Naive thymus-derived CD4-positive, alpha-beta T cell (primary cell): ENCODE measurements at regions not wholly inside any gene's neighbourhood (a gene's known extent, or its start where the extent isn't known, plus 50 kb on each side); places are given as distances from the start of the nearest gene placed in this dataset.

Experiments
- ATAC-seq: fragments of 150-1000 bp; cut with Tn5 transposase; 2 replicates; pipeline ENCODE4 v1.10.0; 2021; ENCODE audit warnings: mild to moderate bottlenecking, moderate library complexity
- CTCF ChIA-PET: fragments of 350-600 bp; sonication (Branson Sonifier 250); formaldehyde crosslinking; loops from one replicate; lab custom pipeline; 2021; ENCODE audit warnings: antibody characterized with exemption; lab: Charles Lee
- POLR2A ChIA-PET: fragments of 350-600 bp; sonication (Branson Sonifier 250); formaldehyde crosslinking; loops from one replicate; lab custom pipeline; 2021; ENCODE audit warnings: antibody characterized with exemption, inconsistent platforms; lab: Charles Lee
- DNase-seq, 9 donors: peaks; one replicate each; pipeline versions ENCODE4 v3.0.0 to v3.0.0-alpha.2; 2020 to 2022; ENCODE audit warnings: mixed read lengths in 1 of 9
- H3K27ac ChIP-seq: one replicate; pipeline ENCODE4 v1.7.0; 2013; ENCODE audit warnings: mild to moderate bottlenecking, low read depth, low read length, moderate library complexity
- H3K27me3 ChIP-seq, 2 donors: one replicate each; pipeline ENCODE4 v1.7.0; 2013; ENCODE audit warnings: low read length in 2 of 2, mild to moderate bottlenecking in 2 of 2, moderate library complexity in 2 of 2; ENCODE audit not compliant: control insufficient read depth in 2 of 2, insufficient read depth in 2 of 2
- H3K36me3 ChIP-seq, 3 experiments: 1 replicate in 2 of 3; 2 replicates in 1 of 3; pipeline ENCODE4 v1.7.0; 2013; ENCODE audit warnings: low read length in 3 of 3, mild to moderate bottlenecking in 3 of 3, moderate library complexity in 1 of 3; ENCODE audit not compliant: insufficient read depth in 3 of 3, control insufficient read depth in 2 of 3
- H3K4me1 ChIP-seq, 2 donors: one replicate each; pipeline ENCODE4 v1.7.0; 2013; ENCODE audit warnings: low read length in 2 of 2, mild to moderate bottlenecking in 2 of 2, moderate library complexity in 1 of 2; ENCODE audit not compliant: control insufficient read depth in 2 of 2, insufficient read depth in 2 of 2
- H3K4me3 ChIP-seq: 2 replicates; pipeline ENCODE4 v1.7.0; 2013; ENCODE audit warnings: mild to moderate bottlenecking, low read length
- H3K9me3 ChIP-seq, 3 experiments: 1 replicate in 2 of 3; 2 replicates in 1 of 3; pipeline ENCODE4 v1.7.0; 2013; ENCODE audit warnings: low read length in 3 of 3; ENCODE audit not compliant: control insufficient read depth in 2 of 3
- H3K27ac Mint-ChIP-seq, 9 donors: one replicate each; pipeline ENCODE4 v1.8.0; 2020 to 2022; ENCODE audit warnings: mixed read lengths in 9 of 9, mild to moderate bottlenecking in 8 of 9, moderate library complexity in 5 of 9, inconsistent platforms in 2 of 9
- H3K27me3 Mint-ChIP-seq, 5 donors: one replicate each; pipeline ENCODE4 v1.8.0; 2021 to 2022; ENCODE audit warnings: mixed read lengths in 5 of 5, mild to moderate bottlenecking in 1 of 5
- H3K36me3 Mint-ChIP-seq, 5 donors: one replicate each; pipeline ENCODE4 v1.8.0; 2020 to 2022; ENCODE audit warnings: mixed read lengths in 5 of 5, mild to moderate bottlenecking in 3 of 5, inconsistent platforms in 1 of 5
- H3K4me1 Mint-ChIP-seq, 7 donors: one replicate each; pipeline ENCODE4 v1.8.0; 2020 to 2022; ENCODE audit warnings: mixed read lengths in 7 of 7, mild to moderate bottlenecking in 3 of 7, inconsistent platforms in 1 of 7
- H3K4me3 Mint-ChIP-seq, 10 donors: one replicate each; pipeline ENCODE4 v1.8.0; 2020 to 2022; ENCODE audit warnings: mild to moderate bottlenecking in 10 of 10, mixed read lengths in 10 of 10, moderate library complexity in 6 of 10, inconsistent platforms in 2 of 10
- H3K9me3 Mint-ChIP-seq, 11 donors: one replicate each; pipeline ENCODE4 v1.8.0; 2020 to 2022; ENCODE audit warnings: mixed read lengths in 11 of 11, mild to moderate bottlenecking in 4 of 11, inconsistent platforms in 1 of 11, moderate library complexity in 1 of 11
- intact Hi-C, 2 donors: fragments of 100-400 bp; cut with micrococcal nuclease; formaldehyde crosslinking; loops; one replicate each; pipeline ENCODE4 v1.15.1; 2023

DNA sequence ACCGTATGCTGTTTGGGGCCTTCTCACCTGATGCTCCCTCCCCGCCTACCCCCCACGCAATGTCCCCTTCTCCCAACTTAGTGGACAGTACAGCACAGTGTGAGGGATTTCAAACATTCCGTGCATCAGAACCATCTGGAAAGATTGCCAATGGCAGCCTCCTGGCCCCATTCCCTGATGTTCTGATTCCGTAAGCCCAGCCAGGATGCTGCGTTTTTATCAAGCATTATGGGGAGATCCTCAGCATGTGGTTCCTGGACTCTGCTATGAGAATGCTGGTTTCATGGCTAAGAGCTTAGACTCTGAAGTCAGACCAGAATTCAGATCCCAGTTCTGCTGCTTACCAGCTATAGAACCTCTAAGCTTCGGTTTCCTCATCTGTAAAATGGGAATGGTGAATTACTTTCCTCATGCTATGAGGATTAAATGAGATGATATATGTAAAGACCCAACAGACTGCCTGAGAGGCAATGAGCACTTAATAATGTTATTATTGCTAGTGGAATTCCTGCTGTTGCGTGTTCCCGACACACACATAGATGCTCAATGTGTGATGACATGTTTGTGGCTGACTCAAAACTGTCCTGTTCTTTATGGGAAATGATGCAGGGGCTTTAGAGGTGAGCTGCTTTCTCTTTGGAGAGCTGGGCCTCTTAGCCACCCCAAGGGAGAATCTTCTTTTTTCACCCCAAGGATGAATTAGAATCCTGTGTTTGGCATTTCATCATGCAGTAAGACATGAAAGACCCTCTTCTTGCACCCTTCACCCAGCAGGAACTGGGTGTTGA is 60.8 kb upstream of the SMNDC1 start:
- Histone ChIP-seq H3K4me1 (no peaks in the 10 kb centered on the region), H3K9me3 (no peaks in the 10 kb centered on the region), H3K4me3 (no peak overlapping the region), H3K36me3 (no peaks in the 10 kb centered on the region), H3K27ac (no peak overlapping the region), H3K27me3 (no peaks in the 10 kb centered on the region)
- H3K4me3 Mint-ChIP-seq = no peak overlapping the region
- peaks cover 0 to 58% (median 5%) of the 10 kb centered on the region in 7 donors for H3K4me1 Mint-ChIP-seq
- intact Hi-C loops = no loop called here
- peaks cover 0 to 1% (median 0%) of the 10 kb centered on the region in 5 donors for H3K36me3 Mint-ChIP-seq
- ATAC-seq (no peak), DNase-seq (peak in 1 of 9 donors; percentile 10)
- H3K9me3 Mint-ChIP-seq = no peaks in the 10 kb centered on the region
- ChIA-PET CTCF (no interaction called here), POLR2A (no interaction called here)
- H3K27me3 Mint-ChIP-seq = no peaks in the 10 kb centered on the region
- H3K27ac Mint-ChIP-seq = peak overlapping the region in 1 of 9 donors; percentile 31

DNA sequence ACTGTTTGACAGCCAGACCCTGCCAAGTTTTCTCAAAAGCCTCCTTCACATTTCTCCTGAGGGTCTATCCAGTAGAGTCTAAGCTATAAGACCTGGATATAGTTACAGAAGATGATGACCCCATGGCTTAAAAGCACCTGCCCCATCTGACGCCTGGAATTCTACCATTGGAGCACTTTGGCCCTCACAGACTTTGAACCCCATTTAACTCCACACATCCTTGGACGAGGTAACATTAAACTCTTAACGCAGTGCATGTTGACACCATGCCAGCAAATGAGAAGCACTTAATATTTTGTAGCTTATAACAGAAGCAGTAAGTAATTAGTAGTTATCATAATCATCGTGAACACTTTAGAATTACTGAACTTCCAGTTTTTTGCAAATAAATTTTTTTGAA is 61.9 kb upstream of the SMNDC1 start:
- H3K36me3 ChIP-seq = no peaks in the 10 kb centered on the region
- peaks cover 0 to 56% (median 4%) of the 10 kb centered on the region in 7 donors for H3K4me1 Mint-ChIP-seq
- H3K4me3 ChIP-seq = no peak overlapping the region
- POLR2A ChIA-PET = no interaction called here
- ATAC-seq (no peak), DNase-seq (no peak)
- peaks cover 0 to 1% (median 0%) of the 10 kb centered on the region in 5 donors for H3K36me3 Mint-ChIP-seq
- H3K9me3 ChIP-seq = no peaks in the 10 kb centered on the region
- no peaks in the 10 kb centered on the region for H3K9me3 Mint-ChIP-seq
- no peaks in the 10 kb centered on the region for H3K27me3 Mint-ChIP-seq
- no peak overlapping the region for H3K4me3 Mint-ChIP-seq
- H3K27me3 ChIP-seq = no peaks in the 10 kb centered on the region
- no peak overlapping the region for H3K27ac ChIP-seq
- CTCF ChIA-PET = interaction anchor here (1.4 kb wide), 1 partner anchor 180 kb away, joined by 3 read pairs; no protein-coding TSS in a partner anchor
- intact Hi-C loops = no loop called here
- no peaks in the 10 kb centered on the region for H3K4me1 ChIP-seq
- peak overlapping the region in 1 of 9 donors; percentile 33 for H3K27ac Mint-ChIP-seq

DNA sequence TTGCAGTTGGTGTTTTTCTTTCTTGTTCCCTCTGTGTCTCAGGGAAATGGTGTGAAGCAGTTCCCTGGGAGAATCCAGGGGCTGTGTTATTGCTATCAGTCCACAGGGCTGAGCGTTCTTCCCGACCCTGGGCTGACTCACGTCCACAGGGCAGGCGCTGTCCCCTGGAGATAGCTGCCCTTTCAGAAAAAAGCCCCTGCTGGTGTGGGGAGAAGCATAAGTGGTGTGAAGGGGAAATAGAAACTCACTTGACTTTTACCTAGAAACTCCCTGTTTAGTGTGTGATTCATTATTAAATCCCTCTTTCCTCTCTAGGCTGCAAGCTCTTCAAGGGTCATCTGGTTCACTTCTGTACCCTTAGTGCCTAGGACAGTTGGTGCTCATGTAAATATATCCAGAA is 63.3 kb upstream of the SMNDC1 start:
- no peaks in the 10 kb centered on the region for H3K27me3 Mint-ChIP-seq
- no peaks in the 10 kb centered on the region for H3K9me3 ChIP-seq
- H3K27ac Mint-ChIP-seq = no peak overlapping the region
- H3K27ac ChIP-seq = no peak overlapping the region
- ATAC-seq (no peak), DNase-seq (no peak)
- no peak overlapping the region for H3K4me3 Mint-ChIP-seq
- CTCF ChIA-PET = interaction anchor here (1.4 kb wide), 1 partner anchor 179 kb away, joined by 3 read pairs; no protein-coding TSS in a partner anchor
- POLR2A ChIA-PET = interaction anchor here (0.6 kb wide), 1 partner anchor 200 kb away, joined by 3 read pairs; no protein-coding TSS in a partner anchor
- H3K36me3 Mint-ChIP-seq = peaks cover 0 to 1% (median 0%) of the 10 kb centered on the region in 5 donors
- H3K36me3 ChIP-seq = no peaks in the 10 kb centered on the region
- no peaks in the 10 kb centered on the region for H3K9me3 Mint-ChIP-seq
- peaks cover 0 to 54% (median 0%) of the 10 kb centered on the region in 7 donors for H3K4me1 Mint-ChIP-seq
- H3K4me1 ChIP-seq = no peaks in the 10 kb centered on the region
- no peak overlapping the region for H3K4me3 ChIP-seq
- H3K27me3 ChIP-seq = no peaks in the 10 kb centered on the region
- intact Hi-C loops = no loop called here

DNA sequence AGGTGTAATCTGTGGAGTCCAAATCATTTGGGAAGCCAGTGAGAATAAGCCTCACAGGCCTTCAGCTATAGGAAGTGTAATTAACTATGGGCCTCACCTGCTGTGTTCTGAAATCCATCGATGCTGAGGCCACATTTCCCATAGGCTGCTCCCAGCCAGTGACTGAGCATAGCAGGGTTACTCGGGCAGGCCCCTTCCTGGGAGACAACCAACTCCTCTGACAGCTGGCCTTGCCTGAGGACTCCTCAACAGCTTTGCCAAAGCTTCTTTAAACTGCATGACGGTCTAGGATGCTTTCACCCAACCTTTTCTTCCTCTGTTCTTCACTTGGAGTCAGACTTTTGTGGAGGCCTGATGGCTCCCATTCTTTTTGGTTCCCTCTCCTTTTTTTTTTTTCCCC is 63.8 kb upstream of the SMNDC1 start:
- DNase-seq (no peak), ATAC-seq (no peak)
- H3K27ac ChIP-seq = no peak overlapping the region
- CTCF ChIA-PET = no interaction called here
- intact Hi-C loops = no loop called here
- H3K27me3 ChIP-seq = no peaks in the 10 kb centered on the region
- H3K4me1 ChIP-seq = no peaks in the 10 kb centered on the region
- H3K4me3 ChIP-seq = no peak overlapping the region
- H3K36me3 ChIP-seq = no peaks in the 10 kb centered on the region
- Mint-ChIP-seq H3K27ac (peak overlapping the region in 1 of 9 donors; percentile 64), H3K4me3 (no peak overlapping the region), H3K4me1 (peaks cover 0 to 50% (median 0%) of the 10 kb centered on the region in 7 donors), H3K27me3 (no peaks in the 10 kb centered on the region), H3K36me3 (peaks cover 0 to 1% (median 0%) of the 10 kb centered on the region in 5 donors), H3K9me3 (no peaks in the 10 kb centered on the region)
- POLR2A ChIA-PET = interaction anchor here (0.6 kb wide), 1 partner anchor 200 kb away, joined by 3 read pairs; no protein-coding TSS in a partner anchor
- H3K9me3 ChIP-seq = no peaks in the 10 kb centered on the region

DNA sequence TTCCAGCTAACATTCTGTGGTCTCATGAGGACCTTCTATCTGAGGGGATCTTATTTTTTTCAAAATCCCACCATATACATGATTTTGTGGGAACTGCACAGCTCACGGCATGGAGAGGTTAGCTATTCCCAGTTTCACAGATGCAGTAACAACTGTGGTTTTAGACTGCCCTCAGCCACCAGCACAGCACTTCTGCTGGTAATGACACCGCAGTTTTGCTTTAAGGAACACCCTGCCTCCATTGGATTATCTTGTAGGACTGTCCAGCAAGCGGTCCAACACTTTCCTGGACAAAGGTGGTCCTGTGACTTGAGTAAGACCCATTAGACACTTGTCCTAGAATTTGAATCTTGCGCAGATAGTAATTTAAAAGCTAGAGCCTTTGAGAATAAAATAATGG is 65.3 kb upstream of the SMNDC1 start:
- intact Hi-C loops = no loop called here
- H3K9me3 Mint-ChIP-seq = no peaks in the 10 kb centered on the region
- CTCF ChIA-PET = no interaction called here

DNA sequence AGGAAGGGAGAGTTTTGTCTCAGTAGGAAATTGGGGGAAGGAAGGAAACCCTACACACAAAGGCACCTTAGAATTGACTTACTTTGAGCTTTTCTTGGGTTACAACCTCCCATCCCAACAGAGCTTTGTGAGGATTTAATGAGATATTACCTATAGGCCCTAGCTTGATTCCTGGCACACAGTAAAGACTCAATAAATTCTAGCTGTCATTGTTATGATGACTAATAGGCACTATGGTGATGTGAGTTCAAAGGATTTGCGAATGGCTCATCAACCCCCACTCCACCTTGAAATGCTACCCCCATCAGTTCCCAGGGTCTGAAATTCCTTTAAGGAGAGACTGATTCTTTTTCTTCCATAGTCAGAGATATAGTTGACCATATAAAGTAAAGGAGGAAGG is 67.9 kb upstream of the SMNDC1 start:
- Mint-ChIP-seq H3K4me3 (no peak overlapping the region), H3K9me3 (no peaks in the 10 kb centered on the region), H3K27me3 (peaks cover 0 to 4% (median 0%) of the 10 kb centered on the region in 5 donors), H3K4me1 (peaks cover 0 to 19% (median 0%) of the 10 kb centered on the region in 7 donors), H3K27ac (no peak overlapping the region), H3K36me3 (peaks cover 0 to 1% (median 0%) of the 10 kb centered on the region in 5 donors)
- Histone ChIP-seq H3K4me3 (no peak overlapping the region), H3K27me3 (no peaks in the 10 kb centered on the region), H3K27ac (no peak overlapping the region), H3K36me3 (no peaks in the 10 kb centered on the region), H3K9me3 (no peaks in the 10 kb centered on the region), H3K4me1 (no peaks in the 10 kb centered on the region)
- ChIA-PET CTCF (no interaction called here), POLR2A (no interaction called here)
- no peak for ATAC-seq
- intact Hi-C loops = no loop called here
- DNase-seq = no peak

More for the DNA sequence above, 65.3 kb upstream of the SMNDC1 start:
- no peak for DNase-seq
- no peak for ATAC-seq
- H3K27ac Mint-ChIP-seq = no peak overlapping the region
- Histone ChIP-seq H3K36me3 (no peaks in the 10 kb centered on the region), H3K4me1 (no peaks in the 10 kb centered on the region), H3K4me3 (no peak overlapping the region), H3K27ac (no peak overlapping the region), H3K9me3 (no peaks in the 10 kb centered on the region), H3K27me3 (no peaks in the 10 kb centered on the region)
- no peaks in the 10 kb centered on the region for H3K27me3 Mint-ChIP-seq
- H3K36me3 Mint-ChIP-seq = peaks cover 0 to 1% (median 0%) of the 10 kb centered on the region in 5 donors
- POLR2A ChIA-PET = no interaction called here
- peaks cover 0 to 40% (median 0%) of the 10 kb centered on the region in 7 donors for H3K4me1 Mint-ChIP-seq
- no peak overlapping the region for H3K4me3 Mint-ChIP-seq
